ENCODE measurements at regions not wholly inside any gene's neighbourhood (a gene's known extent, or its start where the extent isn't known, plus 50 kb on each side); places are given as distances from the start of the nearest gene placed in this dataset.

GRCh38 chr4:164287173-164287572, 466.8 kb upstream of the SMIM31 start:
- Mint-ChIP-seq H3K4me3 (ENCODE audit: low read depth) (no peak overlapping the region), H3K27ac (no peak overlapping the region), H3K9me3 (ENCODE audit: low read depth) (no peaks in the 10 kb centered on the region), H3K27me3 (no peaks in the 10 kb centered on the region), H3K36me3 (ENCODE audit: insufficient read depth) (no peaks in the 10 kb centered on the region), H3K4me1 (ENCODE audit: low read depth) (no peaks in the 10 kb centered on the region)
- no peak for DNase-seq (ENCODE audit: low spot score, unreplicated experiment)
- TF ChIP-seq CTCF (IDR thresholded peaks at IDR 0.05; ENCODE audit: unreplicated experiment): no peak

- Mint-ChIP-seq H3K36me3 (ENCODE audit: insufficient read depth) (no peaks in the 10 kb centered on the region), H3K27me3 (no peaks in the 10 kb centered on the region), H3K4me3 (ENCODE audit: low read depth) (no peak overlapping the region), H3K4me1 (ENCODE audit: low read depth) (no peaks in the 10 kb centered on the region), H3K27ac (no peak overlapping the region), H3K9me3 (ENCODE audit: low read depth) (no peaks in the 10 kb centered on the region)
- no peak for TF ChIP-seq CTCF (IDR thresholded peaks at IDR 0.05; ENCODE audit: unreplicated experiment)
- DNase-seq (ENCODE audit: low spot score, unreplicated experiment): no peak
Measured at GRCh38 chr4:164288578-164288977, 465.4 kb upstream of the SMIM31 start.

GRCh38 chr4:164293203-164293602, 460.7 kb upstream of the SMIM31 start:
- H3K27ac Mint-ChIP-seq: no peak overlapping the region
- H3K9me3 Mint-ChIP-seq (ENCODE audit: low read depth): no peaks in the 10 kb centered on the region
- H3K4me1 Mint-ChIP-seq (ENCODE audit: low read depth): no peaks in the 10 kb centered on the region
- no peak for TF ChIP-seq CTCF (IDR thresholded peaks at IDR 0.05; ENCODE audit: unreplicated experiment)
- no peaks in the 10 kb centered on the region for H3K27me3 Mint-ChIP-seq
- no peak overlapping the region for H3K4me3 Mint-ChIP-seq (ENCODE audit: low read depth)
- DNase-seq (ENCODE audit: low spot score, unreplicated experiment): no peak
- no peaks in the 10 kb centered on the region for H3K36me3 Mint-ChIP-seq (ENCODE audit: insufficient read depth)

GRCh38 chr4:164293743-164294142, 460.2 kb upstream of the SMIM31 start:
- H3K27me3 Mint-ChIP-seq: no peaks in the 10 kb centered on the region
- DNase-seq (ENCODE audit: low spot score, unreplicated experiment): no peak
- H3K4me3 Mint-ChIP-seq (ENCODE audit: low read depth): no peak overlapping the region
- H3K4me1 Mint-ChIP-seq (ENCODE audit: low read depth): no peaks in the 10 kb centered on the region
- H3K9me3 Mint-ChIP-seq (ENCODE audit: low read depth): no peaks in the 10 kb centered on the region
- no peak overlapping the region for H3K27ac Mint-ChIP-seq
- H3K36me3 Mint-ChIP-seq (ENCODE audit: insufficient read depth): no peaks in the 10 kb centered on the region
- TF ChIP-seq CTCF (IDR thresholded peaks at IDR 0.05; ENCODE audit: unreplicated experiment): no peak

- H3K4me1 Mint-ChIP-seq (ENCODE audit: low read depth): no peaks in the 10 kb centered on the region
- no peaks in the 10 kb centered on the region for H3K36me3 Mint-ChIP-seq (ENCODE audit: insufficient read depth)
- H3K27ac Mint-ChIP-seq: no peak overlapping the region
- TF ChIP-seq CTCF (IDR thresholded peaks at IDR 0.05; ENCODE audit: unreplicated experiment): no peak
- DNase-seq (ENCODE audit: low spot score, unreplicated experiment): no peak
- no peaks in the 10 kb centered on the region for H3K27me3 Mint-ChIP-seq
- H3K9me3 Mint-ChIP-seq (ENCODE audit: low read depth): no peaks in the 10 kb centered on the region
- no peak overlapping the region for H3K4me3 Mint-ChIP-seq (ENCODE audit: low read depth)
Measured at GRCh38 chr4:164301430-164301829, 452.5 kb upstream of the SMIM31 start.
